ENCODE measurements at regions not wholly inside any gene's neighbourhood (a gene's known extent, or its start where the extent isn't known, plus 50 kb on each side); places are given as distances from the start of the nearest gene placed in this dataset.
"Not testable (repeated sequence)": the region's sequence is repeated elsewhere in the genome, so short reads cannot be mapped to it uniquely, and the experiment has no call there.

DNA sequence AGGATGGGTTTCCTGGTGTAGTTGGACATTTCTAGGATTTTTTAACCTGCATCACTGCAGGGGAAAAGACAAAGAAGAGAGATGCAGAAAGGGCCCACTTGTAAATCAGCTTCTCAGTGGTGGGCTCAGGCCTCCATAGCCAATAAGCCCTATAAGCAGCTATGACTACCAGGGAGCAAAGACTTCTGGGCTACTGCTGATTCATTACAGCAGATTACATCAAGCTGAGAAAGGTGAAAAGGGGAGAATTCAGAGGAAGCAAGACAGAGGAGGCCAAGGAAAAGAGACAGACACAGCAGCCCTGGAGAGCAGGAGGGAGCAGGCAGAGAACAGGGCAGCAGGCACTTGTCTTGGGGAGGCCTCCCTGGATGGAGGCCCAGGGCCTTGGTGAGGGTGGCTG lies 95.2 kb downstream of the KCNA5 start:
- no peak overlapping the region for H3K27ac Mint-ChIP-seq
- H3K36me3 Mint-ChIP-seq (ENCODE audit: low read depth), result no peaks in the 10 kb centered on the region
- H3K27me3 Mint-ChIP-seq, result peaks cover 10% of the 10 kb centered on the region
- ATAC-seq (no peak), DNase-seq (no peak)
- H3K4me3 Mint-ChIP-seq, result no peak overlapping the region
- H3K4me1 Mint-ChIP-seq, result no peaks in the 10 kb centered on the region
- peaks cover 4% of the 10 kb centered on the region for H3K9me3 Mint-ChIP-seq

DNA sequence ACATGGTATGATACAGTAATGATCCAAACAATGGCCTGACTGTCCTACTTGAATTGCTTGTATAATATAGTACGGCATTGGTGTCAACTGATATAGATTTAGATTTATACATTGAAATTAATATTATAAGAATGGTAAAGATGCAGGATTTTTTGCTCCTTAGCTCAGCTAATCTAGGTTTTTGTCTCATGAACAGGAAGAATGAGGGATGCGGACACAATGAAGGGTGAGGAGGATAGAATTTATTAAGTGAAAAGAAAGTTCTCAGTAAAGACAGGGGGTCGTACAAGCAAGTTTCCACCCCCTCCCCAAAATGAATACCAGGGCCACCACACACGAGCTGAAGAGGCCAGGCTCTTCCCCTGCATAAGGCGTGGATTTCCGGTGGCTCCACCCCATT lies 96.1 kb downstream of the KCNA5 start:
- ATAC-seq (no peak), DNase-seq (no peak)
- Mint-ChIP-seq H3K36me3 (ENCODE audit: low read depth) (no peaks in the 10 kb centered on the region), H3K4me3 (no peak overlapping the region), H3K27me3 (peaks cover 6% of the 10 kb centered on the region), H3K9me3 (peaks cover 4% of the 10 kb centered on the region), H3K27ac (no peak overlapping the region), H3K4me1 (no peaks in the 10 kb centered on the region)

DNA sequence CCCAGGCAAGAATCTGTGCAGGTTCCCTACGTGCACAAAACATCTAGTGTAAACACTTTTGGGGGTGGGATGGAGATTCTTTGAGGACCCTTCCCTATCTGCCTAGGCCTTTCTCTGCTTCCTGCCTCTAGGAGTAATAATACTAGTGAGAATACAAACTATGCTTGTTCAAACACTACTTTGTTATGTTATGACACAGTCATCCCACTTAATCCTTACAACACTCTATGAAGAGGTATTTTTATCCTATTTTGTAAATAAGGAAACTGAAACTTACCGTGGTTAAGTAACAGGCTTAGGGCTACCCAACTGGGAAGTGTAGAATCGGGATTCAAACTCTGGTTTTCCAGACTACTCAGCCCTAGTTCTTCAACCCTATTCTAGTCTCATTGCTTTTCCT lies 96.5 kb downstream of the KCNA5 start:
- Mint-ChIP-seq H3K27me3 (peaks cover 6% of the 10 kb centered on the region), H3K4me1 (no peaks in the 10 kb centered on the region), H3K4me3 (no peak overlapping the region), H3K36me3 (ENCODE audit: low read depth) (no peaks in the 10 kb centered on the region), H3K9me3 (peaks cover 4% of the 10 kb centered on the region), H3K27ac (no peak overlapping the region)
- ATAC-seq (no peak), DNase-seq (no peak)

DNA sequence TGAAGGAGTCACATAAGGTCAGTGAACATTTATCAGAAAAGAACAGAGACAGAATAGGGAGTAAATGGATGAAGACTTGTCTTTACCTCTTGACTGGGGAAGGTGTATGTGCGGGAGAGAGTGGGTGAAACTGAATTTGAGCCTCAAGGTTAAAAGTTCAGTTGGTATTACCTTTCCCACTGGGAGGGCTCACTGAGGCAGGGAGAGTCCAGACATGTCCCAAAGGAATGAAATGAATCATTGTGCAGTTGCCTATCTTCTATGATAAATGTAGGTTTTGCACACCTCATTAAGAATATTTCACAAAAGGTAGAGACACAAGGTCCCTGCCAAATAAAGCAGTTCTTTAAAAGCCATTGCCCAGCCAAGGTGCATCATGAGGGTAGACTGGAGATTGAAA lies 105.2 kb downstream of the KCNA5 start:
- ATAC-seq (no peak), DNase-seq (no peak)
- Mint-ChIP-seq H3K4me1 (no peaks in the 10 kb centered on the region), H3K36me3 (ENCODE audit: low read depth) (no peaks in the 10 kb centered on the region), H3K4me3 (no peak overlapping the region), H3K27me3 (peaks cover 8% of the 10 kb centered on the region), H3K9me3 (no peaks in the 10 kb centered on the region), H3K27ac (no peak overlapping the region)

DNA sequence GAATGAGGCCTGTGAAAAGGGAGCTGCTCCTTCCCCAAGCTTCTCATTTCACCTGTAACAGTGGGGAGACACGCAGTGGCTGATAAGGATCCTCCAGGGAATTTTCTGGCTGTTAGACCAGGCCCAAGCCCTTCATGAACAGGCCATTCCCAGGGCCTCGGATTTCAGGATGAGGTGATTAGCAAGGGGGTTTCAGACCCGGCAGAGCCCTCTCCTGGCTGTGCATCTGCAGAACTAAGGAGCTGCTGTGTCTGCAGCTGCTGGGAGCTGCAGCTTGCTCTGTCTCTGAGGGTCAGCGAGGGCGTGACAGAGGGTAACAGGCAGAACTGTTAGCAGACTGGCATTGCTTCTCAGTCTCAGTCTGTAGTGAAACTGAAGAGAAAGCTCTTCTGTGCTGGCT lies 110.4 kb downstream of the KCNA5 start:
- peaks cover 10% of the 10 kb centered on the region for H3K27me3 Mint-ChIP-seq
- ATAC-seq (no peak), DNase-seq (no peak)
- H3K4me1 Mint-ChIP-seq, result no peaks in the 10 kb centered on the region
- H3K9me3 Mint-ChIP-seq, result no peaks in the 10 kb centered on the region
- no peak overlapping the region for H3K4me3 Mint-ChIP-seq
- no peak overlapping the region for H3K27ac Mint-ChIP-seq
- no peaks in the 10 kb centered on the region for H3K36me3 Mint-ChIP-seq (ENCODE audit: low read depth)

DNA sequence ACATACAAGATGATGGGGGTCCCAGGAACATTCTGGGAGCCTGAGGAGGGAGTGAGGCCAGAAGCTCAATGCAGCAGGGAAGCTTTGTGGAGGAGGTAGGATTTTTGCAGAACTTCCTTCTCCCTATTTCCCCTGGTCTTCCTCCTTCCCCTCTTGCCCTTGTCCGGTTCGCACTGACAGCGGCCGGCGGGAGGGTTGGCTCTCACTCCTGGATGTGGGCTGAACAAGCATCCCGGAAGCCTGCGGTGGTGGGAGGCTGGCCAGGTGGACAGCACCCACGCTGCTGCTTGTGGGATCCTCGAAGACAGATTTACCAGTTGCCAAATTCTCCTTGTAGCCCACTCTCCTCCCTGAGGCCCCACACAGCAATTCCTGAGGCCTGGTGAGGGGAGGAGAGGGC lies 112.2 kb downstream of the KCNA5 start:
- H3K27me3 Mint-ChIP-seq, result peaks cover 7% of the 10 kb centered on the region
- H3K27ac Mint-ChIP-seq, result no peak overlapping the region

DNA sequence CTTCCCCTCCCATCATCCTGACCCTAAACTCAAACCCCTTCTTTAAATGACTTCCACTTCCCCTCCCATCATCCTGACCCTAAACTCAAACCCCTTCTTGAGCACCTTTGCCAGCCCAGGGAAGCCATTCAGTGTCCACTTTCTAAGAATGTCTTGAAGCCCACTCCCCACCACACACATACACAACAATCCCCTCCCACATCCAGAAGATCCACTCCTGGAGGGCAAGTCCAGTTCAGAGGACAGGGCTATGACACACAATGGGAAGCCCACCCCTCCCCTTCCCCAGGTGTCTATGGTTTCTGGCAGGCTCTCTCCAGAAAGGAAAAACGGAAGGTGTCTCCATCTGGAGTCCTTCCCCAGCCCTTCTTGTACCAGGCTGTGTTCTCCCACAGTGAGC lies 117.1 kb downstream of the KCNA5 start:
- DNase-seq (no peak), ATAC-seq (no peak)
- peaks cover 10% of the 10 kb centered on the region for H3K27me3 Mint-ChIP-seq
- H3K27ac Mint-ChIP-seq, result no peak overlapping the region
- no peaks in the 10 kb centered on the region for H3K9me3 Mint-ChIP-seq
- no peaks in the 10 kb centered on the region for H3K36me3 Mint-ChIP-seq (ENCODE audit: low read depth)
- no peaks in the 10 kb centered on the region for H3K4me1 Mint-ChIP-seq
- H3K4me3 Mint-ChIP-seq, result no peak overlapping the region

More for the DNA sequence above, 112.2 kb downstream of the KCNA5 start:
- no peaks in the 10 kb centered on the region for H3K9me3 Mint-ChIP-seq
- no peaks in the 10 kb centered on the region for H3K36me3 Mint-ChIP-seq (ENCODE audit: low read depth)
- H3K4me3 Mint-ChIP-seq, result no peak overlapping the region
- H3K4me1 Mint-ChIP-seq, result no peaks in the 10 kb centered on the region
- DNase-seq, result no peak
- no peak for ATAC-seq

DNA sequence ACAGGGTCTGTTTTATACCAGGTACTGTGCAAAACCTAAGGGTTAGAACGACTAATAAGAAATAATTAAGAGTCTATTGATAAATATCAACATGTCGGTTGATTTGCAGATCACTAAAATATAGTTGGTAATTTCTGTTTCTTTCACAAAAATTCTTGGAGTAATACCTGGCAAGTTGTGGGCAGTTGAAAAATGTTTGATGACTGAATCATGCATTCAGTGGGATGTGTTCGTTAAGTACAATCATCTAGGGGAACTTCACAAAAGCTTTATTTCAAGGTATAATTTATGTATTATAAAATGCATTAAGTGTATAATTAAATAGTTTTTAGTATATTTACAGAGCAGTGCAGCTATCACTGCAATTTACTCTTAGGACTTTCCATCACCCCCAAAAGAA lies 120.0 kb downstream of the KCNA5 start:
- ATAC-seq, result no peak
- Mint-ChIP-seq H3K9me3 (no peaks in the 10 kb centered on the region), H3K27ac (no peak overlapping the region), H3K36me3 (ENCODE audit: low read depth) (no peaks in the 10 kb centered on the region), H3K4me1 (no peaks in the 10 kb centered on the region), H3K4me3 (no peak overlapping the region), H3K27me3 (peaks cover 7% of the 10 kb centered on the region)
- no peak for DNase-seq

DNA sequence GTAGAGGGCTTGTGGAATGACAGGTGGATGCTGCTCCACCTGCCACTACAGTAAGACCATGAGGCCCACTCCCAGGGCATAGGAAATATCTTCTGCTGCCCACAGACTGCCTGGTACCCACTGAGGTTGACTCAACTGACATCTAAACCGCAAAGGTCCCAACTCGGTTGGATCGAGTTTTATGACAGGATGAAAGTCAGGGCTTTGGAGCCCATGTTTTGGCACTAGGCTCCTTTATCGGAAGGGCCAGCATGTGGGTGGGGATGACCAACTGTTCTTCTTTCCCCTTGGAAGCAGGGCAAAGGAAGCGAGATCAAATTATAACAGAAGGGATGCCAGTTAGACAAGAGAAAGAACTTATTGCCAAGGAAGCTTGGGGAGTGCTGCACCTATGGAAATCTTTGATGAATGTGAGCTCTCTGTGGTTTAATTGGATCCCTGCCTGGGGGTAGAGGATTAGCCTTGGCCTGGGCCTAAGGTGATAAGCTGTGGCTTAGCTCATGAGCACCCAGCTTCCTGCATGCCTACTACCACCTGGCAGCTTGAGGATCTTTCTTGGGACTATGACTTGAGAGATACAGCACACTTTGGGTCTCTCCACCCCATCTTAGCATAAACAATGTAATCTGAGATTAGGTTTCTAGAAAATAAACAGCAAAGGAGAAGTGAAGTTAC lies 121.8 kb downstream of the KCNA5 start:
- H3K4me3 Mint-ChIP-seq, result no peak overlapping the region
- ATAC-seq (no peak), DNase-seq (no peak)
- H3K27ac Mint-ChIP-seq, result no peak overlapping the region
- no peaks in the 10 kb centered on the region for H3K36me3 Mint-ChIP-seq (ENCODE audit: low read depth)
- no peaks in the 10 kb centered on the region for H3K4me1 Mint-ChIP-seq
- no peaks in the 10 kb centered on the region for H3K9me3 Mint-ChIP-seq
- peaks cover 8% of the 10 kb centered on the region for H3K27me3 Mint-ChIP-seq

DNA sequence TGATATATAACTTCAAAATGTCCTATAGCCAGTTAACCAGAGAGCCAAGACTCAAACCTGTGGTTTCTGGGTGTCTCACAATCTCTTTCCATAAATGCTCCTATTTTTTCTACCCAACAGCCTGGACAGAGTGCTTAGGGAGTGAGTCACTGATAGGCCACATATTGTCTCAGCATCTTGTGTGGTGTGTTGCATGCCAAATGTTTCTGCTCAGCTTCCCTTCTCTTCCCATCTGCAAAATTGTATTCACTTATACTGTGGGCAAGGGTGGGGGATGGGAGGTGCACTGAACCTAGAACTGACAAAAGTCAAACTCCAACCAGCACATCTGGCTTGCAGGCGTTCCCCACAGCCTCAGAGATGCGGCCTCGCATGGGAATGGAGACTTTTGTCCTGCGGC lies 123.3 kb downstream of the KCNA5 start:
- Mint-ChIP-seq H3K27ac (no peak overlapping the region), H3K27me3 (peaks cover 10% of the 10 kb centered on the region), H3K4me1 (no peaks in the 10 kb centered on the region), H3K9me3 (no peaks in the 10 kb centered on the region), H3K36me3 (ENCODE audit: low read depth) (no peaks in the 10 kb centered on the region), H3K4me3 (no peak overlapping the region)
- ATAC-seq (no peak), DNase-seq (no peak)

DNA sequence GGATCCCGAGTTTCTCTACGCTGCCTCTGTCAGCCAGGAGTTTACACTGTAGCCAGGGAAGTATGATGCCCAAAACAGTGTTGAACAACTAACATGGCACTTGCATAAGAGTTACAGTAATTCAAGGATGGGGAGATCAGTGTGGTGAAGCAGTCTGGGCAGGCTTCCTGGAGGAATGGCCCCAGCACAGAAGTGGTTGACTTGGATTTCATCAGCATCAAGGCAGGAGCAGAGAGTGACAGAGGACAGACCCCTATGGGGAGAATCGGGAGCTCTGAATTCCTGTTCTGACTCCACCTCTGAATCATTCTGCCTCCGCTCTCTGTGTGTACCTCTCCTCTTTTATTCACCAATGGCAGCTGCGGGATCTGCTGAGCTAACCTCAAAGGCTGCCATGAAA lies 124.5 kb downstream of the KCNA5 start:
- Mint-ChIP-seq H3K4me3 (no peak overlapping the region), H3K4me1 (no peaks in the 10 kb centered on the region), H3K36me3 (ENCODE audit: low read depth) (no peaks in the 10 kb centered on the region), H3K27me3 (peaks cover 13% of the 10 kb centered on the region), H3K27ac (no peak overlapping the region), H3K9me3 (no peaks in the 10 kb centered on the region)
- no peak for DNase-seq
- no peak for ATAC-seq

DNA sequence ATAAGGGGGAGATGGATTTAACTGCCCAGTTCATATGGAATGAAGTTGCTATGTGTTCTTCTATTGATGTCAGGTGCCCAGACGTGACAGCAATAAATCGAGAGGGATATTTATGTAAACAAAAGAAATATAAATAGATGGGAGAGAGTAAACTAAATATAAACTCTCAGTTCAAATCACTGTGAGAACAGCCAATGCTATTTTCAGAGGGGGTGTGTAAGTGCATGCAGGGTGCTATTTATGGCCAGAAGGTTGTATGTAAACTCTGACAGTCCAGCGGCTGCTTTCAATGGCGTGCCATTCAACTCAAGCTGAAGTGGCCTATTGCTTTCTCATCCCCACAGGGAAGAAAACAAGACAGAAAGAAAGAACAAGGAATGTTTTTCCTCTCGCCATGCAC lies 127.2 kb downstream of the KCNA5 start:
- ATAC-seq (no peak), DNase-seq (no peak)
- Mint-ChIP-seq H3K36me3 (ENCODE audit: low read depth) (no peaks in the 10 kb centered on the region), H3K27me3 (peaks cover 8% of the 10 kb centered on the region), H3K4me3 (no peak overlapping the region), H3K9me3 (peaks cover 4% of the 10 kb centered on the region), H3K27ac (no peak overlapping the region), H3K4me1 (no peaks in the 10 kb centered on the region)

DNA sequence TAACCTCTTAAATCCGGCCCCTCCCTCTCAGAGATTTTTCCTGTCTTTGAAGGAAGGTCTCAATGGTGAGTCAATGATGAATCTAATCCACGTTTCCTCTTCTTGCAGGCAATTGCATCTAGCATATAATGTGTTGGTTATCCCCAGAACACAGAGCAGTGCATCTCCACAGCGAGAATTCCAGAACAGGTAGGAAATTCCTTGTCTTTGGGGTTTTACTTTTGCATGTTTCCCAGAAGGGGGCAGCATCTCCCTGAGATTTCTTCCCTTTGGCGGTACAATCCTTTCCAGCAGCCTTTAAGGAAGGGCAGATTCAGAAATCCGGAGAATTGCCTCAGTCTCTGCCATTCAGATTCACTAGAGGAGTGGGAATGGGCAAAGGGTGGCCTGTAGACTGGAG lies 128.0 kb downstream of the KCNA5 start:
- no peaks in the 10 kb centered on the region for H3K36me3 Mint-ChIP-seq (ENCODE audit: low read depth)
- DNase-seq, result no peak
- H3K4me1 Mint-ChIP-seq, result no peaks in the 10 kb centered on the region
- ATAC-seq, result no peak
- H3K4me3 Mint-ChIP-seq, result no peak overlapping the region
- no peak overlapping the region for H3K27ac Mint-ChIP-seq
- peaks cover 8% of the 10 kb centered on the region for H3K27me3 Mint-ChIP-seq
- H3K9me3 Mint-ChIP-seq, result peaks cover 4% of the 10 kb centered on the region

DNA sequence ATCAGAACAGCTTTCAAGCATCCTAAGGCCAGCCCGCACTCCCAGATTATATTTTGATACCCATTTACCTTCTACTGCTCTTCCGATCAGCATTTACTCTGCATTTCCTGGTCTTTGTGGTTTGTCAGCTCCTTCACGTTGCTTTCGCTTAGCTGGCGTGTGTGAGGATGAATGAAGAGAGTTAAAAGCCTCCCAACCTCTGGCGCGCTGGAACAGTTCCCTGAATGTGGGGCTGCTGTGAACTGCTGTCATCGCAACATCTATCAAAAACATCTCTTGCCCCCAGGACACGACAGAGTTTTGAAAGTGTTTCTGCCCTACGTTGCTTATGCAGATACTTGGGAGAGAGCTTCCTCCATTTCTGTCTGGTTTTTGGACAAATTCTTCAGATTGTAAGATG lies 129.2 kb downstream of the KCNA5 start:
- ATAC-seq (no peak), DNase-seq (no peak)
- H3K36me3 Mint-ChIP-seq (ENCODE audit: low read depth), result no peaks in the 10 kb centered on the region
- H3K4me3 Mint-ChIP-seq, result no peak overlapping the region
- peaks cover 8% of the 10 kb centered on the region for H3K27me3 Mint-ChIP-seq
- peaks cover 4% of the 10 kb centered on the region for H3K9me3 Mint-ChIP-seq
- no peak overlapping the region for H3K27ac Mint-ChIP-seq
- H3K4me1 Mint-ChIP-seq, result no peaks in the 10 kb centered on the region

DNA sequence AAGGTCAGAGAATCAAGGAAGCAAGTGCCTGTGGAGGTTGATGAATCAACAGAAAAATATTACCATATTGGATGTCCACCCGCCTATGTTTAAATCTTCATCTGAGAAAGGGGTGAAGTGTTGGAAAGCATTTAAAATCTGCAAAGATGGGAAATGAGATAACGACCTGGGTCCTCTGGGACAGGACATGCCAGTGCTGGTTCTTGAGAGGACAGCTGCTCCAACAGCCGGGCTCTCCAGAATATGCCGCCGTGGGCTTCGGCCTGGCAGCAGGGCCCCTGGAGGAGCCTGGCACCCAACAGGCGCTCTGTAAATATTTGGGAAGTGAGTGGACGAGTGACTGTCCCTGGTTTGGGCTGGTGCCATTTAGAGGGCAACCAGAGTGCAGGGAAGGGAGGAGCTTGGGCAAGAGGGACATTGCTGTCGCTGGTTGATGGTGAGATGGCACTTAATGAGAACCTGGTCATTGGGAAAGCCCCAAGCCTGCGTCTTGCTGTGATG lies 129.9 kb downstream of the KCNA5 start:
- Mint-ChIP-seq H3K4me3 (no peak overlapping the region), H3K27me3 (peaks cover 8% of the 10 kb centered on the region), H3K27ac (no peak overlapping the region), H3K36me3 (ENCODE audit: low read depth) (no peaks in the 10 kb centered on the region), H3K4me1 (no peaks in the 10 kb centered on the region), H3K9me3 (peaks cover 4% of the 10 kb centered on the region)
- DNase-seq, result no peak
- ATAC-seq, result no peak

DNA sequence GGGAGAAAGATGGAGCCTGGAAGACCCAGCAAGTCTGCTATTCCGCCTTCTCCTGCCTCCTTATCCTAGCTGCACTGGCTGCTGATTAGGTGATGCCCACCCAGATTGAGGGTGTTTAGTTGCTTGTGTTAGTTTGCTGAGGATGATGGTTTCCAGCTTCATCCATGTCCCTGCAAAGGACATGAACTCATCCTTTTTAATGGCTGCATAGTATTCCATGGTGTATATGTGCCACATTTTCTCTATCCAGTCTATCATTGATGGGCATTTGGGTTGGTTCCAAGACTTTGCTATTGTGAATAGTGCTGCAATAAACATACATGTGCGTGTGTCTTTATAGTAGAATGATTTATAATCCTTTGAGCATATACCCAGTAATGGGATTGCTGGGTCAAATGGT lies 131.7 kb downstream of the KCNA5 start:
- not testable (repeated sequence) for H3K4me3 Mint-ChIP-seq; H3K27ac Mint-ChIP-seq; H3K27me3 Mint-ChIP-seq; H3K4me1 Mint-ChIP-seq; DNase-seq; H3K9me3 Mint-ChIP-seq; ATAC-seq; H3K36me3 Mint-ChIP-seq (ENCODE audit: low read depth)
